H1 (cell line): ENCODE measurements at regions not wholly inside any gene's neighbourhood (a gene's known extent, or its start where the extent isn't known, plus 50 kb on each side); places are given as distances from the start of the nearest gene placed in this dataset.

ENCODE experiments used
- RAD21 ChIP-seq, 2 experiments: IDR thresholded peaks in 1 of 2; conservative IDR thresholded peaks in 1 of 2; 2 replicates each; pipeline ENCODE4 v1.6.1; 2011; ENCODE audit warnings: low read depth in 2 of 2, low read length in 2 of 2, improper control_type of control experiment in 1 of 2, inconsistent platforms in 1 of 2, mild to moderate bottlenecking in 1 of 2, moderate library complexity in 1 of 2
- TAF1 ChIP-seq: IDR thresholded peaks from 2 replicates; pipeline ENCODE4 v1.6.1; 2011; ENCODE audit warnings: mild to moderate bottlenecking, low read depth, low read length

GRCh38 chr12:47560415-47560814, 145.4 kb downstream of the RPAP3 start (continued):
- TF ChIP-seq TAF1 (no peak), RAD21 (IDR thresholded peaks at IDR 0.05 in 1 of 2, conservative IDR thresholded peaks at IDR 0.05 in 1 of 2; ENCODE audit: low read depth in 2 of 2, low read length in 2 of 2) (no peak)
